PC-9 (cell line): ENCODE measurements at regions not wholly inside any gene's neighbourhood (a gene's known extent, or its start where the extent isn't known, plus 50 kb on each side); places are given as distances from the start of the nearest gene placed in this dataset.

Experiments used
- BruUV-seq: library from RNA; stranded (reverse); fragments of 400-500 nt; replicated peaks from 2 replicates; lab custom pipeline; 2021; lab: Mats Ljungman, UMichigan
- CTCF ChIA-PET: fragments of 300-600 bp; sonication (Branson Sonifier 250); formaldehyde crosslinking; loops from one replicate; lab custom pipeline; 2022; ENCODE audit warnings: antibody characterized with exemption; lab: Charles Lee
- POLR2A ChIA-PET: fragments of 300-600 bp; sonication (Branson Sonifier 250); formaldehyde crosslinking; loops from one replicate; lab custom pipeline; 2022; ENCODE audit warnings: antibody characterized with exemption; ENCODE audit not compliant: unreplicated experiment; lab: Charles Lee
- DNase-seq, 2 experiments: peaks; one replicate each; pipeline versions ENCODE4 v3.0.0 to v3.0.0-alpha.2; 2015 to 2022; ENCODE audit warnings: mixed read lengths in 1 of 2
- H2AFZ ChIP-seq: fragments of 200-600 bp; sonication (generic); 2 replicates; pipeline ENCODE4 v1.8.1; 2017; ENCODE audit warnings: antibody characterized with exemption
- H3F3A ChIP-seq: fragments of 200-600 bp; sonication (generic); 2 replicates; pipeline ENCODE4 v1.8.1; 2017; ENCODE audit warnings: antibody characterized with exemption, mild to moderate bottlenecking, low read depth; ENCODE audit not compliant: insufficient read depth
- H3K27ac ChIP-seq: fragments of 200-600 bp; sonication (generic); 2 replicates; pipeline ENCODE4 v1.6.1; 2016; ENCODE audit warnings: mixed run types
- H3K27me3 ChIP-seq: fragments of 200-600 bp; sonication (generic); 2 replicates; pipeline ENCODE4 v1.6.1; 2016; ENCODE audit warnings: low read depth, mixed run types; ENCODE audit not compliant: insufficient read depth
- H3K36me3 ChIP-seq: fragments of 200-600 bp; sonication (generic); 2 replicates; pipeline ENCODE4 v1.6.1; 2016; ENCODE audit warnings: low read depth, mixed run types
- H3K4me1 ChIP-seq: fragments of 200-600 bp; sonication (generic); replicated peaks from 2 replicates; pipeline ENCODE4 v1.6.1; 2016; ENCODE audit warnings: mixed run types; ENCODE audit not compliant: insufficient read depth
- H3K4me2 ChIP-seq: fragments of 200-600 bp; sonication (generic); 2 replicates; pipeline ENCODE4 v1.6.1; 2017; ENCODE audit warnings: mixed run types
- H3K4me3 ChIP-seq: fragments of 200-600 bp; sonication (generic); 2 replicates; pipeline ENCODE4 v1.6.1; 2016; ENCODE audit warnings: mixed run types
- H3K79me2 ChIP-seq: fragments of 200-600 bp; sonication (generic); 2 replicates; pipeline ENCODE4 v1.6.1; 2017; ENCODE audit warnings: low read depth, mixed run types
- H3K9me2 ChIP-seq: fragments of 200-600 bp; sonication (generic); 2 replicates; pipeline ENCODE4 v1.8.1; 2017; ENCODE audit warnings: mild to moderate bottlenecking; ENCODE audit not compliant: insufficient read depth
- H3K9me3 ChIP-seq: fragments of 200-600 bp; sonication (generic); 2 replicates; pipeline ENCODE4 v1.8.1; 2016; ENCODE audit warnings: low read depth; ENCODE audit not compliant: insufficient read depth
- H4K20me1 ChIP-seq: fragments of 200-600 bp; sonication (generic); 2 replicates; pipeline ENCODE4 v1.8.1; 2017; ENCODE audit not compliant: insufficient read depth
- EZH2 ChIP-seq: fragments of 200-600 bp; sonication (generic); IDR thresholded peaks from 2 replicates; pipeline ENCODE4 v1.8.0; 2017; ENCODE audit warnings: antibody characterized with exemption, low read depth
- intact Hi-C: fragments of 100-400 bp; cut with micrococcal nuclease; formaldehyde crosslinking; loops from one replicate; pipeline ENCODE4 v1.10.0; 2022; ENCODE audit not compliant: unreplicated experiment
- TF ChIP-seq, protein P1 (sequence below): fragments of 200-600 bp; sonication (generic); conservative IDR thresholded peaks from 2 replicates; pipeline ENCODE4 v1.6.1; 2017; ENCODE audit warnings: mixed run types, antibody characterized with exemption, mild to moderate bottlenecking, moderate library complexity

DNA sequence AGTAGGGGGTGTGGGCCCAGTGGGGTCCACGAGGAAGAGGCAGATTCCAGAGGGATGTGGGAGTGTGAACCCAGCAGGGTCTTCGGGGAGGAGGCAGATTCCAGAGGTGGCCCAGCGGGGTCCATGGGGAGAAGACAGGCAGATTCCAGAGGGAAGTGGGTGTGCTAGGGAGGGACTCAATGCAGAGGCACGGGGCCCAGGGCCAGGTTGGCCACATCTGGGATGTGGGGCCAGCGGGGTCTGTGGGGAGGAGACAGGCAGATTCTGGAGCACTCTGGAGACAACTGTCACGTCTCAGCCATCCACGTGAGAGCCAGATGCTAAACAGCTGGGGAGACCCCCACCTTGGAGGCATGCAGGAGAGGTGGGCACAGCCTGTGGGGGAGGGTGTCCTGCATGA lies 582.6 kb downstream of the TBC1D22A start:
- POLR2A ChIA-PET, result no interaction called here
- Histone ChIP-seq H3K79me2 (no peaks in the 10 kb centered on the region), H3K4me2 (no peak overlapping the region)

DNA sequence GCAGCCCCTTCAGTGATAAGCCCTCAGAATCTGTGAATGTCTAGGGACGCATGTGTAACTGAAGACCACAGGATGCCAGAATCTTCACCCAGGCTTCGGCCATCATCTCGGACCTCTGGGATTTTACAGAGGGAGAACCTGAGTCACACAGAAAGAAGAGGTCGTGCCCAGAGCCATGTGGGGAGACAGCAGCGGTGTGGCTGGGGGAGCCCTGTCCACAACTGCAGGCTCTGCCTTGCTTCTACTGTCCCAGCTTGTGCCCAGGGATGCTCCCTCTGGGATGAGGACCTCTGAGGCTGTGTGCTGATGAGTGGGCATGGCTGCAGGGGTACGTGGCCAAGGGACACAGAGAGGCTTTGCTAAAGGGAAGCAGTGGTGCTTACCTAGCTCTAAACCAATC lies 582.0 kb downstream of the TBC1D22A start:
- H3K79me2 ChIP-seq, result no peaks in the 10 kb centered on the region
- H3K4me2 ChIP-seq, result no peak overlapping the region
- no peaks in the 10 kb centered on the region for H3K4me1 ChIP-seq
- no peak overlapping the region for H2AFZ ChIP-seq
- H4K20me1 ChIP-seq, result no peaks in the 10 kb centered on the region
- no peaks in the 10 kb centered on the region for H3K36me3 ChIP-seq
- no peak for TF ChIP-seq EZH2
- TF ChIP-seq, protein P1, sequence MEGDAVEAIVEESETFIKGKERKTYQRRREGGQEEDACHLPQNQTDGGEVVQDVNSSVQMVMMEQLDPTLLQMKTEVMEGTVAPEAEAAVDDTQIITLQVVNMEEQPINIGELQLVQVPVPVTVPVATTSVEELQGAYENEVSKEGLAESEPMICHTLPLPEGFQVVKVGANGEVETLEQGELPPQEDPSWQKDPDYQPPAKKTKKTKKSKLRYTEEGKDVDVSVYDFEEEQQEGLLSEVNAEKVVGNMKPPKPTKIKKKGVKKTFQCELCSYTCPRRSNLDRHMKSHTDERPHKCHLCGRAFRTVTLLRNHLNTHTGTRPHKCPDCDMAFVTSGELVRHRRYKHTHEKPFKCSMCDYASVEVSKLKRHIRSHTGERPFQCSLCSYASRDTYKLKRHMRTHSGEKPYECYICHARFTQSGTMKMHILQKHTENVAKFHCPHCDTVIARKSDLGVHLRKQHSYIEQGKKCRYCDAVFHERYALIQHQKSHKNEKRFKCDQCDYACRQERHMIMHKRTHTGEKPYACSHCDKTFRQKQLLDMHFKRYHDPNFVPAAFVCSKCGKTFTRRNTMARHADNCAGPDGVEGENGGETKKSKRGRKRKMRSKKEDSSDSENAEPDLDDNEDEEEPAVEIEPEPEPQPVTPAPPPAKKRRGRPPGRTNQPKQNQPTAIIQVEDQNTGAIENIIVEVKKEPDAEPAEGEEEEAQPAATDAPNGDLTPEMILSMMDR, result no peak
- intact Hi-C loops, result no loop called here
- peaks cover 68% of the 10 kb centered on the region for H3K27me3 ChIP-seq
- no peaks in the 10 kb centered on the region for H3F3A ChIP-seq
- no peaks in the 10 kb centered on the region; the same call in 1 of the 2 replicates for H3K9me3 ChIP-seq
- no peak for DNase-seq
- H3K4me3 ChIP-seq, result no peak overlapping the region
- no peaks in the 10 kb centered on the region for H3K9me2 ChIP-seq
- CTCF ChIA-PET, result no interaction called here
- H3K27ac ChIP-seq, result no peak overlapping the region
- no TSS peak for BruUV-seq
- POLR2A ChIA-PET, result no interaction called here

More for the DNA sequence above, 582.6 kb downstream of the TBC1D22A start:
- CTCF ChIA-PET, result no interaction called here
- Histone ChIP-seq H3K9me3 (no peaks in the 10 kb centered on the region; the same call in 1 of the 2 replicates), H3F3A (no peaks in the 10 kb centered on the region), H3K9me2 (no peaks in the 10 kb centered on the region), H3K4me1 (no peaks in the 10 kb centered on the region), H2AFZ (no peak overlapping the region), H3K4me3 (no peak overlapping the region), H3K27me3 (peaks cover 68% of the 10 kb centered on the region), H3K36me3 (no peaks in the 10 kb centered on the region), H3K27ac (no peak overlapping the region), H4K20me1 (no peaks in the 10 kb centered on the region)
- TF ChIP-seq EZH2, result no peak
- TF ChIP-seq, protein P1, result no peak
- DNase-seq, result no peak
- BruUV-seq, result no TSS peak
- intact Hi-C loops, result no loop called here

DNA sequence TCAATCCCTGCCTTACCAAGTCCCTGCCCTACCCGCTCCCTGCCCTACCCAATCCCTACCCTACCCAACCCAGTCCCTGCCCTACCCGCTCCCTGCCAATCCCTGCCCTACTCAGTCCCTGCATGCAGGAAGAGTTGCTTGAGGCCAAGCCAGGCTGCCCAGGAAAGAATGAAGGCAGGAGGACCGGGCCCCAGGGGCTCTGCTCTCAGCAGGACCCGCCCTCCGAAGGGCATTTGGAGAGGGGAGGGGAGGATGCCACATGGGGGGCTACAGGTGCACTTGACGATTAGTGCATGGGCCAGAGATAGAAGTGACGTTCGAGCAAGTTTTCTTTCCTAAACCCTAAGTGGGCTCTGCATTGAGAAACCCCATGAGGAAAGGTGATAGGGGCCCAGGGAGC lies 581.2 kb downstream of the TBC1D22A start:
- BruUV-seq, result no TSS peak
- POLR2A ChIA-PET, result no interaction called here

More for the DNA sequence above, 581.2 kb downstream of the TBC1D22A start:
- Histone ChIP-seq H3K4me1 (no peaks in the 10 kb centered on the region), H3F3A (no peaks in the 10 kb centered on the region), H4K20me1 (no peaks in the 10 kb centered on the region), H3K9me2 (no peaks in the 10 kb centered on the region), H3K4me2 (no peak overlapping the region), H3K27ac (no peak overlapping the region), H2AFZ (no peak overlapping the region), H3K36me3 (no peaks in the 10 kb centered on the region), H3K9me3 (no peaks in the 10 kb centered on the region; the same call in 1 of the 2 replicates), H3K27me3 (peaks cover 66% of the 10 kb centered on the region), H3K79me2 (no peaks in the 10 kb centered on the region), H3K4me3 (no peak overlapping the region)
- CTCF ChIA-PET, result no interaction called here
- TF ChIP-seq, protein P1, result no peak
- TF ChIP-seq EZH2, result no peak
- intact Hi-C loops, result no loop called here
- no peak for DNase-seq
